HCEC 1CT (cell line): ENCODE measurements at regions not wholly inside any gene's neighbourhood (a gene's known extent, or its start where the extent isn't known, plus 50 kb on each side); places are given as distances from the start of the nearest gene placed in this dataset.
A peak's percentile ranks its signal among the peaks of the same experiment; 100 is the strongest.

ENCODE experiments used
- DNase-seq: peaks from one replicate; pipeline ENCODE4 v3.0.0-alpha.2; 2017

DNA sequence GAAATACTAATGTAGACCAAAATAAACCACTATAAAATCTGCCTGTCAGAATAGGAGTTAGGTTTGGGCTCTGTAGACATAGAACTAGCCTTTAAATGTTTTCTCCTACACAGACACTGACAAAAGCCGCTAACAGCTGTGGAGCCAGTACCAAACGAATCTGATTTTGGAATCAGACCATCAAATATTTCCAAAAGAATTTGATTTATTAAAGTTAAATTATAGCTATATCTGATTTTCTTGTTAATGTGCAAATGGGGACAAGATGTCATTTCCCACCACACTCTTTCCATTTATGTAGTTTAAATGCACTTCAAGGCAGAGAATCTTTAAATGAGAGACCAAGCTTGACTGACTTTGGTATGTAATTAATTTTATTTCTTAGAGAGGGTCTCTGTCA, 343.4 kb upstream of the FIGN start:
- no peak for DNase-seq

DNA sequence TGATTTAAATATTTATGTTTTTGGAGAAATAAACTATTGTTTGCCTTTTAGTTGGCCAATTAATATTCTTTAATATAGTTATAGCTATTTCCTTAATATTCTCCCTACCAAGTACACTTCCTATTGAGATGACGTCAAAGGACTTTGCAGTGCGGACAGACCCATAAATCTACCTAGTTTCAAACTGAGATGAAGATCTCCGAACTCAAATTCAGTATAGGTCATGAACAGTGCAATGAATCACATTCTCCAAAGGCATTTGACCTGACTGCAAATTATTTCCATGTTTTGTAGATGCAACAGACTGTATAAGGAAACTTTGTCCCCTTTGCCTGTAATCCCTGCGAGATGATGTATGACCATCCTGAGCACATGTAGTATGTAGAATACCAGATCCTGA, 342.6 kb upstream of the FIGN start:
- DNase-seq: no peak

DNA sequence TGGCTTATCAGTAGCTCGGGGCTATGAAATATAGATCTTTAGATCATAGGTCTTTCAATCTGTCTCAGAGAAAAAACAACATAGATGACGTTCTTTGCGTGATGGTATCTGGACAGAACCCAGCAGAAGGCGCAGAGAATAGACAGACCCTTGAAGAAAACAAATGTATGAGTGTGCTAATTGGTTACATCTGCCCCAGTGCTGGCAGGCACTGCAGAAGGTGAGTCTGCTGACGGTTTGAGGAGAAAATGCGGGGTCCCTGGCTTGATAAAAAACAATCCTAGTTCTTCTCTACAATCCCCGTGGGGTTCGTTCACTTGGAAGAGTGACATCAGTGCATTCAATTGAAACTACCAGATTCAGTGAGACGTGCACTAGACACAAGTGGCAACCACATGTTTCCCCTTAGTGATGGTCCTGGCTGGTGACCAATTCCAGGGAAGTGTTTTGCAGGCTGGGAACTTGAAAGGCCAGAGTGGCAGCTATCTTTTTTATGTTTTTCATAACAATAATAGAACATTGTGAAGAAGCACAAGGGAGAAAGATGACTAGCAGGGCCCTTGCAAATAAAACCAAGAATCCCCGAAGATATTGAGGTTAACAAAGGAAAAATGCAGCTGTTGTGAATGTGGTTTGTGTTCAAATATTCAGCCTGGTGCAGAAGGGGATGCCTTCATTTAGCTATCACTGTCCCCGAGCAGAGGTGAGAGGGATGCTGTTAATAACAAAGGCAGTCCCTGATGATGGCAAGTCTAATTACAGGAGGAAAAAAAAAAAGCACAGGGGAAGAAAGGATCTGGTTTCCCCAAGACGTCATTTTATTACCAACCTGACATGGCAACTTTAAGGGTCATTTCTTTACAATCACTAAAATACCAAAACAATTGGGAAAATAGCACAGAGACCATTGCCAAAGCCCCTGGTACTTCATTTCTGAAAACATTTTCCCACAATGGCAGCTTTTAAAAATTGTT, 337.6 kb upstream of the FIGN start:
- DNase-seq: no peak

DNA sequence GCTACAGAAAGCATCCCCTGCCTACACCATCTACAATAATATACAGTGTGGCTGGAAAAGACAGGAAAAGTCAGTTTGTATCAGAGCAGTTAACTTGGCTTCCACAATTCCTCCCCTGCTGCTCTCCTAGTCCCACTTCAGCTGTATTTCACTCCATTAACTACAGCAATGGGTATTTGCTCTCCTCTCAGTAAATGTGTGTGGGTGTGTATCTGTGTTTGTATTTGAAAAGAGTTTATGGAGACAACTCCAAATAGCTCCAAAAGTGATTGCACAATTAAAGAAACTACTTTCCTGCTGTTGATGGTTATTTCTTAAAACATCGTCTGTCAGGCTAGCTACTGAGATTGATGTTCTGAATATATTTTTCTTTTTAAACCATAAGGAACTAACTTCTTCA, 333.7 kb upstream of the FIGN start:
- DNase-seq: no peak

DNA sequence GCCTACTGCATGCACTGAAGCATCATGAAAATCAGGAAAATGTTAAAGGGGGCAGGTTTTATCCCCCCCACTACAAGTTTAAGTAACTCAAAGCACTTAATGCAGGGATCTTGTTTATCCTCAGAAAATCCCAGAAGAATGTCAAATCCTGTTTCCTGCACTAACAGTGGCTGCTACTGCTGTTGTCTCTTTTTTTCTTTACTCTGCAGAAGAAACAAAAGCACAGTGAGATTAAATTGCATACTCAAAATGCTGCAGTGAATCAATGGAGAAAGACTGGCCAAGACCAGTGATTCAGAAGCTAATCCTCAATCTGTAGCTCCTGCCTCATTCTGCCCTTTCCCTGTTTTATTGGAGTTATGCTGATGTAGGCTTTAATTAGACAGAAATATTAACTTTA, 332.3 kb upstream of the FIGN start:
- DNase-seq: no peak

DNA sequence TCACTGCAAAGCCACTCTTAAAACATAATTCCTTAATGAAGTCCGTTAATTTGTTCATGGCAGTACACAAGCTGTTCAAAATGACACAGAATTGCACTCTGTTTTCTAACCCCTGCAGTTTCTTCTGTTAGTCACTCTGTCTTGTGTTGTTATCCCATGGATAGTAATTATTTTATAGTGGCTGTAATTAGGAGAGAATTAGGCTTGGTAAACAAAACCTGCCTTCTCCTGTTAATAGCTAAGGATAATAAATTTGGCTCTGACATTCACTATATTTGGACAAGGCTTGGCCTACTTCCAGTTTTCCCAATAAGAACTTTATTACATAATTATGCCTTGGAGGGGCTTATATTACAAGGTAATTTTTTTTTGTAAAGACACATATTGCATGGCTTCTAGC, 330.3 kb upstream of the FIGN start:
- DNase-seq: no peak

DNA sequence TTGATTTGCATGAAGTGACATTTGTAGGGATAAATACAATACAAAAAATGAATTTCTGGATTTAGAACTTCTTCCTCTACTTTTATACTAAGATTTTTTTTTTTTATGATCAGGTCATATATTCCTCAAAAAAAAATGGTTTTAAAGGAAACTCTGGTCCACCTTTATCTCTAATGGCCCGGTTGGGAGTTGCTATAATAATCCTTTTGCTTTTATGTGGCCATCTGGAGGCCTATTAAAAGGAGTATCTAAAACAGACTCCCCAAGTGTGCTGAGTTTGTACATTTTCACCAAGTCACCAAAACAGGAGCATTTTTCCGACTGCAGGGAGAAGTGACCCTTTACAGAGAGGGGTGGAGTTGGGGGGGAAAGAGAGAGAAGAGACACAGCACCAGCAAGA, 329.2 kb upstream of the FIGN start:
- DNase-seq: no peak

DNA sequence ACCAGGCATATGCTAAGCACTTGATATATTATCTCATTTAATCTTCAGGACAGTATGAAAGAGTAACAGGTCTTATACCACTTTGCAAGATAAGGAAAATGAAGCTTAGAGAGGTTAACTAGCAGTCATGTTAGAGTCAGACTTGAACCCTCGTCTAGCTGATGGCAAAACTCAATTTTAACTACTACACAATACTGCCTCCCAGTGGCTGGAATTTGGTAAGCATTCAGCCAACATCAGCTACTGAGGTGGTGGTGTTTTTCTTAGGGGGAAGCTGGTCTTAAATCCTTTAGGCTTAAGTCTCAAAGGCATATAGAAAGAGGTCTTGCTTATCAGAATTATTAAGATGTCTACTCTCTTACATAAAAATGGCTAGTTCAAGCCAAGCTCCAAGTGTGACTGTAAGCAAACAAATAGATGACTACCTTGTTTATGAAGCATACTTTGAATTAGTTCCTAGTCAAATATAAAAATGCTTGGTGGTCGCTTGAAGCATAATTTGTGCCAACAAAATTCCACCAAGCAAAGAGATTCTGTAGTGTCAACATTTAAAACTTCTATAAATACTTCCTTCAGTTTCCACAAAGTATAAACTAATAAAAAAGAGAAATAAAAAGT, 325.4 kb upstream of the FIGN start:
- DNase-seq: peak; percentile 34

DNA sequence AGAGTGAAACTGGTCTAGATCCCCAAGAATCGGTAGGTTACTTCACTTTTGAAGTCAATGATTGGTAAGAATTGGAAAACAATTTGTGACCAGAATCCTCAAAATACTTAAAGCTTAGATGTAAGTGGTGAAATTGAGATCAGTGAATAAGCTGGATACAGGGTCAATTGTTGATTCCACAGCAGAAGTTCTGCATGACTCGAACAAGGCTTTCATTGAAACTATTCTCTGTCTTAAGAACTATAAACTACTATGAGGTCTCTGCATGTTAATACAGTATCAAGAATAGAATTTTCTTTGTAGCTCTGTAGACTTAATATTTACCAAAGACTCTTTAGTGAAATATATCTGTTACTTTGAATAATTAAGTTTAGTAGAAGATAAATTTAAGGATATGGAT, 324.2 kb upstream of the FIGN start:
- no peak for DNase-seq

DNA sequence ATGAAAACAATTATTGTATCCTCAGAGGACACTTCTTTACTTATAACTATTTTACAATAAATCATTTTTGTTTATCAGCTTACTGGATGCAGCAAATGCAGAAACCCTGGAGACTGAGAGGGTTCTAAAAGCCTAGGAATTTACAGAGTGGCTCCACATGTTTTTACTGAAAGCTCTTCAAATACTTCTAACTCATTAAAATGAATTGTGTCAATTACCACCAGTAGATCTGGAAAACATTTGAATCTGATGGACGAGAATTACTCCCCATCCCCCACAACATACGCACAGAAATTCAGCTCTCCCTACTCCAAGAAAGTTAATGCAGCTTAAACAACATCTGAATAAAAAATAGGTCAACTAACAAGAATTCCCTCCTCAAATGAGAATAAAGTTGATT, 319.8 kb upstream of the FIGN start:
- no peak for DNase-seq

DNA sequence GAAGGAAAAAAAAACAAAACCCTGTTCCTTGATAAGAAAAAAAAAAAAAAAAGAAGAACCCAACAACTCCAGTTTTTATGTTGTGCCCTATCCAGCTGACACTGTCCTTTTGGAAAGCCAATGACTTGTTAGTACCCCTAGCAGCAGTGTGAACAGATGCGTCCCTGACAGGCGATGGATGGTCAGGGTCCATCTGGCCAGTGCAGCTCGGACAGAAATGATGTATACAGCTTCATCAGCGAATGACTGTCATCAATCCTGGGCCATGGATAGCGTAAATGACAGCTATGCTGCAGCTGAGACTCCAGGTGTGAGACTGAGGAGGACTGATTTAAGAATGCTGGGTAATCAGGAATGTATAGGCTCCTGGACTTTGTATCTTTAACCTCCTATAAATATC, 318.8 kb upstream of the FIGN start:
- no peak for DNase-seq

DNA sequence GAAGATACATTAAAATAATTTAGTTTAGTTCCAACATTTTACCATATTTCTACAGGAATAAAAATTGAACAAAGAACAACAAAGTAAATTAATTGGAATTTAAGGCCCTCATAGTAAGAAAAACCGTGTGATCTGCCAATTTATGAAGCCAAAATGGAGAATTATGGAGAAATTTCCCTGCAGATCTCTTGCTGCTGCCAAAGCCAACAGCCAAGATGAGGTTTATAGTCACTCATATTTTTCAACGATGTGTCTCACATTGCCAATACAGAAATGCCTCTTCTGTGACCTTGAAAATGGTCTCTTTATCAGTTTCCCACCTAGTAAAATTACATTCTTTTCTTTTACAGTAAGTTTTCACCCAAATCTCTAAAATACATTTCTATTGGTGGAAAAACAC, 317.2 kb upstream of the FIGN start:
- no peak for DNase-seq

DNA sequence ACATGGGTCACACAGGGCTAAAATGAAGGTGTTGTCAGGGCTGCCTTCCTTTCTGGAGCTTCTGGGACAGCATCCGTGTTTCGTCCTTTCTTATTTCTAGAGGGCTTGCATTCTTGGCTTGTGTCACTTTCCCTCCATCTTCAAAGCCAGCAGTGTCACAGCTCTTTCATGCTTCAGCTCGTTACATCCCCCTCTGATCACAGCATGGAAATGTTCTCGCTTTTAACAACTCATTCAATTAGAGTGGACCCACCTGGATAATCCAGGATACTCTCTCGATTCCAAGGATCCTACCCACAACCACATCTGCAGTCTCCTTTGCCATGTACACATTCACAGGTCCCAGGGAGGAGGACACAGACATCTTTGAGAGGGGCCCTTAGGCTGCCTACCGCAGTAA, 316.2 kb upstream of the FIGN start:
- DNase-seq: no peak

DNA sequence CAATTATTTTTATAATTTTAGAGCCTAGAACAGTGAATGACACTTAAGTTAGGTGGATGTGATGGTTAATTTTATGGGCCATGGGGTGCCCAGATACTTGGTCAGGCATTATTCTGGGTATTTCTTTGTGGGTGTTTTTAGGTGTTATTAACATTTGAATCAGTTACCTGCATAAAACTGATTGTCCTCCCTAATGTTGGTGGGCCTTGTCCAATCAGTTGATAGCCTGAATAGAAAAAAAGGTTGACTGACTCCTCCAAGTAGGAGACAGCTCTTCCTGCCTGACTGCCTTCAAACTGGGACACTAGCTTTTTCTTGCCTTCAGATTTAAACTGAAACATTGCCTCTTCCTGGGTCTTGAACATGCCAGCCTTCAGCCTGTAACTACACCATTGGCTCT, 312.9 kb upstream of the FIGN start:
- no peak for DNase-seq

DNA sequence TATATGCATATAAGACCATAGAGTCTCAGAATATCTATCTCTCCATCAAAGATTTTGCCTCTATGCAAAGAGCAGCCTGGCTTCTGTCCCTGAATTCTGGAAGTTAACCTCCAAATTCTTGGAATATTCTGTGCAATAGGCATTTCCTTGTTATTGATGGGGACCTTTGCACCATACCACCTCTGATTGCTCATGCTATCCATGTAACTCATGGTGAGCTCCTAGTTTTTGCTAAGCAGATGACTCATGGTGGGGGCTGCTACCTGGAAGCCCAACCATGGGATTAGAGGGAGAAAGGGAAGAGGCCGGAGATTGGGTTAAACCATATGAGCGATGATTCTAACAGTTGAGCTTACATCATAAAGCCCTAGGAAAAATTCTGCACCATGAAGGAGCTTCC, 310.2 kb upstream of the FIGN start:
- no peak for DNase-seq

DNA sequence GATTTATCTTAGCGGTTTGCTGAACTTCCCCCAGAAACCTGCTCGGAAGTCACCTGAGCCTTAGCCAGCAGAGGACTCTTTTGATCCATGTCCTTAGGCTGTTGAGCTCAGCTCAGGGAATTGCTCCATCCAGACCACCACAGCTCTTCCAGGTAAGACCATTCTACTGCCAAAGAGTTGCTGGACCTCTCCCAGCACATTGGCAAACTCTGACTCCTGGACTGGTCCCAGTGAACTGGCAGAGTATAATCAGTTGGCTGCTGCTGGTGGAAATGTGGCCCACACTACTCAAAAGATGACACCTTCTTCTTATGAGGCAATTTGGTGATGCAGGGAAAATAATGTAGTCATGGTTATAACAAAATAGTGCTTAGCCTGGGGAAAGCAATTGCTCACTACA, 308.8 kb upstream of the FIGN start:
- DNase-seq: no peak

DNA sequence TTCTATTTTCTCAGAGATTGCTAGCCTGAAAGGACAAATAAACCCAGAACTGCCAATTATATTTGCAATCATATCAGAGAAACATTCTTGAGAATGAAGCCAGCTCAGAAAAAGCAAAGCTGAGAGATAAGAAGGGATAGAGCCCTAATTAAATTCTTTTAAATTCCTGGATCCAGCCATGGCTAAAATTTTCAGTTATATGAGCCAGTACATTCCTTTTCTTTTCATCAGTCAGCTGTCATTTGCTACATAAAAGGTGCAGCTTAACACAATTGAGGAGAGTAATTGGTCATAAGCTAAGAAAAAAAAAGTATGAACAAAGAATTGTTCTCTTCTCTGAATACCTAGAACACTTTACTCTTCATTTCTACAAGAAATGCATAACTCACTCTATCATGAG, 303.5 kb upstream of the FIGN start:
- DNase-seq: no peak

DNA sequence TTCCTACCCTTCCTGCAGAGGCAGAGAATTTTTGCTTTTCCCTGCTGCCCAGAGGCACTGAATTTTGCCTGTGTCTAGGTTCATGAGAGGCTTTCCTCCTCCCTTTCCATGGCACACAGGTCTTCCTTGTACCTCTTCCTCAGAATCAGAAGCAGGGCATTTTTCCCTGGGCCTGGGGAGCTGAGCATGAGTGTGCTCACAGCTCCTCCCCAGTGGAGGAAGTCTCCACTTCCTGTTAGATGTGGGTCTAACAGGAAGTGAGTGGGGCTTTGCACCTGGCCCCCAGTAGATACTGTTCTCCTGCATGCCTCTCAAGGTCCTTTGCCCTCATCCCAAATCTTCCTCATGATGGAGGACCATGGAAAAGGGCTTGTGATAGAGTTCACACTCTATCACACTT, 297.2 kb upstream of the FIGN start:
- DNase-seq: no peak

DNA sequence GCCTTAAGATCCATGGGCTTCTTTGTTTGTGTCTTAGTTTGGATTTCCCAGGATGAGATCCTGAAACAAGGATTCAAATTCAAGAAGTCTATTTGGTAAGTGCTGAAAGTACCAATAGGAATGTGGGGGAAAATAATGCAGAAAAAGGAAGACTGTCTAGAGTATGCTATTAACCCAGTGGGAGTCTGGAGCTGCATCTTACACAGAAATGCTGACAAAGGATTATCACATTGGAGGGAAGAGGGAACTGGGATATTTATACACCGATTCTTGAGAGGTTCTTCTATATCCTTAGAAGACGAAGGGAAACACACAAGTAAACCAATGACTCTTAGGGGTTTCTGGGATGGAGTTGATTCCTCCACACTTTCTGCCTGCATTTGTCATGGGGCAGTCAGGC, 294.8 kb upstream of the FIGN start:
- DNase-seq: no peak

DNA sequence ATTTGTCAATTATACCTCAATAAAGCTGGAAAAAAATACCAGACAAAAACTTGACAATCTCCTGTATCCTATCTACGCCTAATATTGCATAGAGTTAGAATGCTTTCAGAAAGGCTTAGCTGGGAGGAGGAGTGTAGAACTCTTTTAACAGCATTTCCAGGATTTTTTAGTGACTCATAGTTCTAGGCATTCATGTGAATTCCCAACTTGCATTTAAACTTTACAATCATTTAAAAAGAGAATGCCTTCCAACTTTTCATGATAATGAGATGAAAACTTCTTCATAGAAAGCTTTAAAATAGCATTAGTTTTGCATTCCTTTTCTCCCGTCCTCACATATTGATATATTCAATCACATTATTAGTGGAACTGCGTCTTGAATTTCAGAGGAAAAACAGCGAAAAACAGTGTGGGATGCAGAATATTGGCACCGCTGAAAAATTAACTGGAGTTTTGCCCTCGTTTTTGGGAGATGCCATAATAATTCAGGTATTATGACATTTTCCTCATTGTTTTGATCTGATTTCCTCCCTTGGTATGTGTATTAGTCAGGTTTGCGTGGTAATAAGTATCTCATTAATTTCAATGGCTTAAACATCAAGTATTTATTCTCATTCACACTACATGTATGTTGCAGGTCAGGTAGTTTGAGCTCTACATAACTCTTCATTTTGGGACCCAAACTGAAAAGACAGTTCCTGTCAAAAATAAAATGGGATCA, 293.2 kb upstream of the FIGN start:
- DNase-seq: peak; percentile 7

DNA sequence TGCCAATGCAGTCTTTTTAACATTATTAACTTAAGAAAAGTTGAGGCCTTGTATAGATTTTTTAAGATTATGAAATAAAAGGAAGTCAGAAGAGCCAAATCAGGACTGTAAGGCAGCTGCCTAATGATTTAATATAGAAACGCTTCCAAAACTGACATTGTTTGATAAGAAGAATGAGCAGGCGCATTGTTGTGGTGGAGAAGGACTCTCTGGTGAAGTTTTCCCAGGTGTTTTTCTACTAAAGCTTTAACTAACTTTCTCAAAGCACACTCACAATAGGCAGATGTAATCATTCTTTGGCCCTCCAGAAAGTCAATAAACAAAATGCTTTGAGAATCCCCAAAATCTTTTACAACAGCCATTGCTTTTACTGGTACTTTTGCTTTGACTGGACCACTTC, 288.6 kb upstream of the FIGN start:
- DNase-seq: no peak

DNA sequence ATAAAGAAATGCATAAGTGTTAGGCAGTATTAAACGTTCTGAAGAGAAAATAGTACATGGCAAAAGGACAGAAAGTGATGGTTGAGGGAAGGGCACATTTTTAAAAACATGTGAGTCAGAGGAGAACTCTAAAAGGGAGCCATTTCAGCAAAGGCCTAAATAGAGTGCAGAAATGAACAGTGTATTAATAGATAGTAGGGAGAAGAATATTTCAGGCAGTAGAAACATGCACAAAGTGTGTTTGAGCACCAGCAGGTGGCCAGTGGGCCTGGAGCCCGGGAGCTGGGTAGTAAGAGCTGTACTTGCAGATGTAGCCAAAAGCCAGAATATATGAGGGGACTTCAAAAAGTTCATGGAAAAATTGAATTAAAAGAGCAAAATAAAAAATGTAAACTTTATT, 288.1 kb upstream of the FIGN start:
- no peak for DNase-seq

DNA sequence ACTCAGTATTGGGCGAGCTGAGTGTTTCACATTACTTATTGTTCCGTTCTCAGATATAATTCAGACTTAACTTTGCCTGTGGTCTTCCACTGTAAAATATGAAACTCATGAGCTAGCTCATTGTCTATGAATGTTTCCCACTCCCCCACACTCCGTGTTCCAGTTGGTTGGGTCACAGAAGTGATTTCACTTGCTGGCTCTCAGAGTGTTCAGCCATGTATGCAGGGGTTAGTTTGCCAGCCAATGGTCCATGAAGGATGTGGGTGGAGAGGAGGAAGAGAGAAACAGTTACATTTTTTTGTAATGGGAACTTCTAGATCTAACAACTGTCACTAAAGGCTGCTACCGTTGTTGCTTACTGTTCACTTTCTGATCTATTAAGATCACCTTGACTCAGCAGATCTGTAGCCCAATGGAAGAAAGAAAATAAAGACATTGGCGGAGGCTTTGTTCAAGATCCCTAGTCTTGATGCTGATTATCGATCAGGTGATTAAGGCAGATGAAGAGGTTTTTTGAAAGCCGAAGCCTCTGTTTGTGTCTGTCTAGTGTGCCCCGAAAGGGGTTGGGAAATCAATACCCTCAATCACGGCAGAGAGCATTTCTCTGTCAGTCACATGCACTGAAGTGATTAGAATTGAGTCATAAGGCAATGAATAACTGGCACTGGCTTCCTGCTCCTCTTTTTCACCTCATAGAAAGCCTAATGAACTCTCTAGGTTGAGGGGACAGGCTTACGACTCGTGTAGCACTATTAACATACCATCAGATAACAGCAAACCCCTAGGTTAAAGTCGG, 279.7 kb upstream of the FIGN start:
- DNase-seq: no peak
